Endothelial cell of umbilical vein (primary cell): ENCODE measurements at regions not wholly inside any gene's neighbourhood (a gene's known extent, or its start where the extent isn't known, plus 50 kb on each side); places are given as distances from the start of the nearest gene placed in this dataset.

Experiments
- BruUV-seq: library from RNA; stranded (reverse); fragments of 400-500 nt; replicated peaks from 2 replicates; lab custom pipeline; 2021; lab: Mats Ljungman, UMichigan
- CTCF ChIA-PET: fragments of 300-600, 350-600 bp; sonication (Branson Sonifier 250); formaldehyde crosslinking; loops from one replicate; lab custom pipeline; 2021; ENCODE audit warnings: antibody characterized with exemption, inconsistent platforms; lab: Charles Lee
- POLR2A ChIA-PET: fragments of 300-600, 350-600 bp; sonication (Branson Sonifier 250); formaldehyde crosslinking; loops from one replicate; lab custom pipeline; 2021; ENCODE audit warnings: antibody characterized with exemption, inconsistent platforms; lab: Charles Lee
- DNase-seq: peaks from one replicate; pipeline ENCODE4 v3.0.0-alpha.2; 2011; ENCODE audit warnings: low read depth, low spot score
- FAIRE-seq: peaks from 2 replicates; lab custom pipeline; 2011; peaks lifted over from hg19 to GRCh38; lab: Jason Lieb, UNC
- H2AFZ ChIP-seq: 2 replicates; pipeline ENCODE4 v1.6.0; 2012; ENCODE audit warnings: low read depth, low read length, control low read depth, inconsistent platforms
- H3K27ac ChIP-seq: 2 replicates; pipeline ENCODE4 v1.5.1; 2011; ENCODE audit warnings: low read depth, mild to moderate bottlenecking, control low read depth, low read length, moderate library complexity; ENCODE audit not compliant: insufficient read depth
- H3K27me3 ChIP-seq, 2 experiments: 2 replicates each; pipeline versions ENCODE4 v1.6.0 to v1.6.1; 2011; ENCODE audit warnings: low read length in 2 of 2, mixed read lengths in 1 of 2; ENCODE audit not compliant: control insufficient read depth in 2 of 2, insufficient read depth in 2 of 2
- H3K36me3 ChIP-seq, 2 experiments: 2 replicates in 1 of 2; 3 replicates in 1 of 2; pipeline ENCODE4 v1.5.1; 2011; ENCODE audit warnings: low read length in 2 of 2, mild to moderate bottlenecking in 1 of 2, moderate library complexity in 1 of 2; ENCODE audit not compliant: control insufficient read depth in 2 of 2, insufficient read depth in 2 of 2; ENCODE audit errors: extremely low read depth in 1 of 2
- H3K4me1 ChIP-seq: 3 replicates; pipeline ENCODE4 v1.5.1; 2011; ENCODE audit warnings: mild to moderate bottlenecking, low read length; ENCODE audit not compliant: control insufficient read depth, insufficient read depth; ENCODE audit errors: extremely low read depth
- H3K4me2 ChIP-seq: 2 replicates; pipeline ENCODE4 v1.6.1; 2011; ENCODE audit warnings: low read length, control low read depth, mixed read lengths; ENCODE audit not compliant: insufficient read depth
- H3K4me3 ChIP-seq, 3 experiments: fragments of 200-600 bp in 1 of 3; sonication (generic), shearing (Covaris generic) in 1 of 3; replicated peaks in 1 of 3; 2 replicates each; pipeline ENCODE4 v1.5.1; 2011 to 2016; ENCODE audit warnings: control low read depth in 3 of 3, low read length in 3 of 3, mild to moderate bottlenecking in 2 of 3, inconsistent platforms in 1 of 3, low read depth in 1 of 3, moderate library complexity in 1 of 3; ENCODE audit not compliant: insufficient read depth in 1 of 3
- H3K79me2 ChIP-seq: 2 replicates; pipeline ENCODE4 v1.6.0; 2012; ENCODE audit warnings: low read length, inconsistent platforms; ENCODE audit not compliant: control insufficient read depth, insufficient read depth
- H3K9ac ChIP-seq: replicated peaks from 2 replicates; pipeline ENCODE3; 2011; ENCODE audit warnings: low read length, control low read depth; ENCODE audit not compliant: insufficient read depth; ENCODE audit errors: extremely low read depth
- H3K9me1 ChIP-seq: replicated peaks from 3 replicates; pipeline ENCODE4 v1.6.0; 2011; ENCODE audit warnings: mild to moderate bottlenecking, low read length; ENCODE audit not compliant: control insufficient read depth, insufficient read depth; ENCODE audit errors: extremely low read depth
- H3K9me3 ChIP-seq: replicated peaks from 2 replicates; pipeline ENCODE4 v1.5.1; 2012; ENCODE audit warnings: low read length, inconsistent platforms; ENCODE audit not compliant: control insufficient read depth, insufficient read depth
- H4K20me1 ChIP-seq: replicated peaks from 2 replicates; pipeline ENCODE3; 2011; ENCODE audit warnings: mild to moderate bottlenecking, low read length; ENCODE audit not compliant: control insufficient read depth, insufficient read depth; ENCODE audit errors: extremely low read depth
- CTCF ChIP-seq, 2 donors: IDR thresholded peaks; 1 replicate in 1 of 2; 2 replicates in 1 of 2; pipeline ENCODE4 v1.5.1; 2011; ENCODE audit warnings: low read length in 2 of 2, mild to moderate bottlenecking in 2 of 2, moderate library complexity in 2 of 2, control low read depth in 1 of 2, inconsistent platforms in 1 of 2, low read depth in 1 of 2; ENCODE audit not compliant: insufficient read depth in 1 of 2; ENCODE audit errors: extremely low read depth in 1 of 2
- EZH2 ChIP-seq: IDR thresholded peaks from 2 replicates; pipeline ENCODE4 v1.6.1; 2012; ENCODE audit warnings: borderline replicate concordance, low read depth, mild to moderate bottlenecking, moderate library complexity, low read length, inconsistent platforms; ENCODE audit not compliant: severe bottlenecking
- FOS ChIP-seq: IDR thresholded peaks from 2 replicates; pipeline ENCODE4 v1.6.1; 2011; ENCODE audit warnings: mild to moderate bottlenecking, low read length, moderate library complexity, borderline replicate concordance; ENCODE audit not compliant: insufficient read depth
- GATA2 ChIP-seq: IDR thresholded peaks from 2 replicates; pipeline ENCODE4 v1.7.0; 2011; ENCODE audit warnings: low read depth, mild to moderate bottlenecking, moderate library complexity, mixed read lengths, low read length; ENCODE audit not compliant: insufficient read length, insufficient read depth
- JUN ChIP-seq: IDR thresholded peaks from 2 replicates; pipeline ENCODE4 v1.6.1; 2011; ENCODE audit warnings: borderline replicate concordance, low read depth; ENCODE audit not compliant: insufficient read length, insufficient read depth
- MYC ChIP-seq: IDR thresholded peaks from one replicate; pipeline ENCODE4 v1.6.1; 2011; ENCODE audit warnings: mild to moderate bottlenecking, low read depth, low read length
- POLR2A ChIP-seq: IDR thresholded peaks from 2 replicates; pipeline ENCODE4 v1.6.1; 2012; ENCODE audit warnings: low read depth, mild to moderate bottlenecking, control low read depth, low read length
- POLR2AphosphoS5 ChIP-seq: IDR thresholded peaks from 2 replicates; pipeline ENCODE4 v1.6.1; 2012; ENCODE audit warnings: low read depth, mild to moderate bottlenecking, control low read depth, low read length, moderate library complexity; ENCODE audit not compliant: insufficient read depth
- dilution Hi-C: fragments of 300-500 bp; cut with MboI; formaldehyde crosslinking; loops from one replicate; pipeline ENCODE4 v1.15.0; 2019; ENCODE audit warnings: low sequenced_read_pairs; ENCODE audit not compliant: extremely low pct_ligation_motif_present
- intact Hi-C: fragments of 100-400 bp; cut with micrococcal nuclease; formaldehyde crosslinking; loops from one replicate; pipeline ENCODE4 v1.10.0; 2022
- TF ChIP-seq, protein P1 (sequence below): IDR thresholded peaks from 2 replicates; pipeline ENCODE4 v1.6.1; 2011; ENCODE audit not compliant: insufficient read depth, insufficient read length

- Histone ChIP-seq H3K9me1 (no peaks in the 10 kb centered on the region), H3K4me2 (no peak overlapping the region), H3K9me3 (peaks cover 2% of the 10 kb centered on the region), H3K36me3 (no peaks in the 10 kb centered on the region), H4K20me1 (no peaks in the 10 kb centered on the region), H3K4me3 (no peak overlapping the region), H3K79me2 (no peaks in the 10 kb centered on the region), H3K4me1 (no peaks in the 10 kb centered on the region), H3K27me3 (no peaks in the 10 kb centered on the region), H3K27ac (no peak overlapping the region), H2AFZ (no peak overlapping the region), H3K9ac (no peak overlapping the region)
- POLR2A ChIA-PET, result no interaction called here
- no peak for DNase-seq
- TF ChIP-seq JUN (no peak), MYC (no peak)
- TF ChIP-seq, protein P1, sequence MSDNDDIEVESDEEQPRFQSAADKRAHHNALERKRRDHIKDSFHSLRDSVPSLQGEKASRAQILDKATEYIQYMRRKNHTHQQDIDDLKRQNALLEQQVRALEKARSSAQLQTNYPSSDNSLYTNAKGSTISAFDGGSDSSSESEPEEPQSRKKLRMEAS, result no peak
- CTCF ChIA-PET, result interaction anchor here (0.7 kb wide), 1 partner anchor 375 kb away, joined by 5 read pairs; no protein-coding TSS in a partner anchor
- dilution Hi-C loops (no loop called here), intact Hi-C loops (no loop called here)
- no TSS peak for BruUV-seq
- FAIRE-seq, result no peak
Observed at GRCh38 chr7:89839329-89839728, 314.9 kb upstream of the STEAP1 start.

DNA sequence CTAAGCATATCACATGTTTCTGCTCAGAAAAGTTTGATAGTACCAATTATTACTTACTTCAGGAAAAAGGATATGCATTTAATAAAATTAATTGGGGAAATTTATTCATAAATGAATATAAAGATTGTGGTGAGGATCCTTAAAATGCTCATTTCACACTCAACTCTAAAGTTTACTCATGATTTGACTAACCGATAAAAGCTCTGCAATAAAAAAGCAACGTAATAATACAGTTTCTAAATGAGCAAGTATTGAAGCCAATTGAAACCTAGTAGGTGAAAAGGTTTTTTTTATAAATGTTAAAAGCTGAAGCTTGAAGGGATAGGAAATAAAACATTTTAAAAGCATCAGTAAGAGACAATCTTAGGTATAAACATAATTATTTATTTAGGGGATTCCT lies 308.3 kb upstream of the STEAP1 start:
- H3K27ac ChIP-seq, result no peak overlapping the region
- H3K9ac ChIP-seq, result no peak overlapping the region
- no peaks in the 10 kb centered on the region for H3K9me3 ChIP-seq
- intact Hi-C loops (no loop called here), dilution Hi-C loops (no loop called here)
- H3K4me2 ChIP-seq, result no peak overlapping the region
- no peak overlapping the region for H2AFZ ChIP-seq
- DNase-seq (no peak), FAIRE-seq (no peak)
- TF ChIP-seq EZH2 (no peak), CTCF (IDR thresholded peaks at IDR 0.05; ENCODE audit: extremely low read depth in 1 of 2, insufficient read depth in 1 of 2, low read depth in 1 of 2, low read length in 2 of 2) (no peak), JUN (no peak), FOS (no peak), POLR2AphosphoS5 (no peak), GATA2 (no peak), POLR2A (no peak), MYC (no peak)
- TF ChIP-seq, protein P1, result no peak
- CTCF ChIA-PET, result no interaction called here
- no peaks in the 10 kb centered on the region for H3K27me3 ChIP-seq
- no peaks in the 10 kb centered on the region for H4K20me1 ChIP-seq
- no peaks in the 10 kb centered on the region for H3K4me1 ChIP-seq
- H3K4me3 ChIP-seq, result no peak overlapping the region
- H3K79me2 ChIP-seq, result no peaks in the 10 kb centered on the region
- POLR2A ChIA-PET, result no interaction called here
- no peaks in the 10 kb centered on the region for H3K36me3 ChIP-seq
- BruUV-seq, result no TSS peak
- no peaks in the 10 kb centered on the region for H3K9me1 ChIP-seq
